Aorta (tissue), 5 donors: ENCODE measurements at regions not wholly inside any gene's neighbourhood (a gene's known extent, or its start where the extent isn't known, plus 50 kb on each side); places are given as distances from the start of the nearest gene placed in this dataset.

Source experiments
- ATAC-seq: fragments of 200-7000 bp; cut with Tn5 transposase; one replicate; pipeline ENCODE4 v1.9.1; 2022; ENCODE audit warnings: moderate library complexity; ENCODE audit not compliant: low FRiP score
- DNase-seq, 2 donors: peaks; one replicate each; pipeline ENCODE4 v3.0.0-alpha.2; 2020
- H3K27ac ChIP-seq, 2 donors: one replicate each; pipeline ENCODE4 v1.5.1; 2013; ENCODE audit warnings: low read length in 2 of 2, mild to moderate bottlenecking in 2 of 2, moderate library complexity in 2 of 2, control low read depth in 1 of 2, inconsistent platforms in 1 of 2, low read depth in 1 of 2
- H3K27me3 ChIP-seq, 2 donors: one replicate each; pipeline ENCODE4 v1.6.1; 2013; ENCODE audit warnings: control low read depth in 1 of 2, low read length in 1 of 2, mild to moderate bottlenecking in 1 of 2, moderate library complexity in 1 of 2; ENCODE audit not compliant: insufficient read depth in 2 of 2, control insufficient read depth in 1 of 2
- H3K36me3 ChIP-seq, 2 donors: one replicate each; pipeline ENCODE4 v1.6.1; 2013; ENCODE audit warnings: control low read depth in 1 of 2, low read length in 1 of 2, mild to moderate bottlenecking in 1 of 2; ENCODE audit not compliant: insufficient read depth in 2 of 2, control insufficient read depth in 1 of 2
- H3K4me1 ChIP-seq, 2 donors: one replicate each; pipeline ENCODE4 v1.6.1; 2013; ENCODE audit warnings: low read length in 2 of 2, control low read depth in 1 of 2, mild to moderate bottlenecking in 1 of 2, moderate library complexity in 1 of 2; ENCODE audit not compliant: insufficient read depth in 2 of 2, control insufficient read depth in 1 of 2
- H3K4me3 ChIP-seq, 2 donors: one replicate each; pipeline ENCODE4 v1.5.1; 2013; ENCODE audit warnings: low read length in 2 of 2, control low read depth in 1 of 2, mild to moderate bottlenecking in 1 of 2
- H3K9me3 ChIP-seq: one replicate; pipeline ENCODE4 v1.6.1; 2013; ENCODE audit warnings: mild to moderate bottlenecking, low read length; ENCODE audit not compliant: control insufficient read depth
- WGBS, 2 donors: extraction: QIAGEN DNeasy Blood & Tissue Kit; methylation state at CpG; one replicate each; pipeline ENCODE4 v1.1.7; 2013; 5-methylcytosine and 5-hydroxymethylcytosine counted together
- intact Hi-C, 2 donors: fragments of 100-400 bp; cut with DNase I; formaldehyde crosslinking; loops; one replicate each; pipeline versions ENCODE4 v1.14.2 to v1.15.0; 2022
- donor health status: healthy with polysubstance abuse.
- donor health status: Bipolar disorder and iron deficiency.
- donor health status: DM: no; HTN: no; CAD: no.
- donor health status: DM: no; HTN: no; CAD: no.
- donor health status: DM: yes; HTN: yes; CAD: no.

- Histone ChIP-seq H3K27ac (no peak overlapping the region), H3K4me1 (no peaks in the 10 kb centered on the region), H3K36me3 (no peaks in the 10 kb centered on the region), H3K4me3 (no peak overlapping the region), H3K9me3 (peaks cover 3% of the 10 kb centered on the region), H3K27me3 (no peaks in the 10 kb centered on the region)
- no peak for DNase-seq
- intact Hi-C loops, result no loop called here
- no peak for ATAC-seq
- 68 to 69% methylated on average over 7 of the region's 7 CpGs for WGBS, 2 donors
Observed at GRCh38 chr15:37586976-37587375, 347.5 kb upstream of the TMCO5A start.

DNA sequence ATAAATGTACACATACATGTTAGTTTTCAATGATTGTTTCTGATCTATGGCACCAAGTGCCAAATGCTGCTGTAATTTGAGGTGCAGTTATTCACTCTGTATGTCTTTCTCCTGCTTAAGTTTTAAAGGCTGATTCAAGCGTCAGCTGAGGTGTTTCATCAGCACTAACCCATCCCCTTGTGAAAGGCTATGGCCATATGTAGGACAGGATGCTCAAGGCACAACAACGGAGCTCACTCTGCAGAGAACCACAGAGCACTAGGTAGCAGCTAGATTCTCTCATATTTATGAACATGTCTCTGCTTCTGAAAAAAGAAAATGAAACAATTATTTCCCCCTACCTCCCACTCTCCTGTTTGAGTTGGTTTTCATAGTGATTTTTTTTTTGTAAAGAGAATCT lies 340.0 kb upstream of the TMCO5A start:
- ATAC-seq (no peak), DNase-seq (no peak)
- Histone ChIP-seq H3K4me3 (no peak overlapping the region), H3K27ac (no peak overlapping the region), H3K4me1 (no peaks in the 10 kb centered on the region), H3K36me3 (no peaks in the 10 kb centered on the region), H3K27me3 (no peaks in the 10 kb centered on the region), H3K9me3 (no peaks in the 10 kb centered on the region)
- WGBS, 2 donors, result 49 to 52% methylated on average over 2 of the region's 2 CpGs
- intact Hi-C loops, result no loop called here

DNA sequence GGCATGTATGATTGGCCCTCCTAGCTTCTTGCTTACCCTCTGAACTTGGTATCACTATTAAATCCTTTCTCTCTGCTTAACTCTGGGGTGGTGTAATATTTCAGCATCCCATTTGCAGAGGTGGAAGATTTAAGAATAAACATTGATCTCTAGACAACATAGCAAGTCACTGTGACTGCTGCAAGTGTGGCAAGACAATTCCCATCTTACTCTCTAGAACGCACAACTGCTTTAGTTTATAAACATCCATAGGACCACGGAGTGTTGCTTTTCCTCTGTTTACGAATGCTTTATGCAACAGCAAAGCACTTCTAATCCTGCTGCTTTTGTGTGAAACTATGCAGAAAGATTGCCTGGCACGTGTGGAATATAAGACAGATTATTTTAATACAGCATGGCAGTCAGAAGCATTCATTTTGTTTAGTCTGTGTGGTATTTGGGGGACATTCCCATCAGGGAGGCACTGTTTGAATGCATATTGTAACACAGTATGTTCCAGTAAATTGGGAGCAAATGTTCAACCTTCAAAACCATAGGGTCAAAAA lies 338.9 kb upstream of the TMCO5A start:
- Histone ChIP-seq H3K27ac (no peak overlapping the region), H3K27me3 (no peaks in the 10 kb centered on the region), H3K9me3 (no peaks in the 10 kb centered on the region), H3K4me3 (no peak overlapping the region), H3K36me3 (no peaks in the 10 kb centered on the region), H3K4me1 (no peaks in the 10 kb centered on the region)
- 49 to 50% methylated on average over 4 of the region's 4 CpGs for WGBS, 2 donors
- DNase-seq (no peak), ATAC-seq (no peak)
- intact Hi-C loops, result no loop called here

DNA sequence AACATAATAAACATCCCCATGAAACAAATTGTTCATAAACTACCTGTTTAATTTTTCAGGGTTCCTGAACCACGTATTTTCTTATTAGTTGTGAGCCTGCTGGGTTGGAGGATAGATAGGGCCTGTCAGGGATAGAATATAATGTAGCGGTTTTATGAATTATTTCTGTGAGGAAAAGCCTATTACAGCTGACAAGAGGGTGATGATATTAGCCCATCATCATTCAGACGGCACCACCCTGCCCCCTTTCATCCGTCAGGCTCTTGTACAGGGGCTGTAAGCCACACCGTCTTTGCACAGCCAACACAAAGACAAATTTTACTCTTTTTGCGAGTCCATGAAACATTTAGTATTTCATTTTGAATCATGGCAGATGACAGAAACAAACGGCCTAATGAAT lies 335.3 kb upstream of the TMCO5A start:
- Histone ChIP-seq H3K9me3 (no peaks in the 10 kb centered on the region), H3K4me3 (no peak overlapping the region), H3K36me3 (no peaks in the 10 kb centered on the region), H3K27me3 (no peaks in the 10 kb centered on the region), H3K27ac (no peak overlapping the region), H3K4me1 (no peaks in the 10 kb centered on the region)
- DNase-seq, result no peak
- ATAC-seq, result no peak
- WGBS, 2 donors, result 56 to 73% methylated on average over 7 of the region's 7 CpGs
- intact Hi-C loops, result no loop called here

DNA sequence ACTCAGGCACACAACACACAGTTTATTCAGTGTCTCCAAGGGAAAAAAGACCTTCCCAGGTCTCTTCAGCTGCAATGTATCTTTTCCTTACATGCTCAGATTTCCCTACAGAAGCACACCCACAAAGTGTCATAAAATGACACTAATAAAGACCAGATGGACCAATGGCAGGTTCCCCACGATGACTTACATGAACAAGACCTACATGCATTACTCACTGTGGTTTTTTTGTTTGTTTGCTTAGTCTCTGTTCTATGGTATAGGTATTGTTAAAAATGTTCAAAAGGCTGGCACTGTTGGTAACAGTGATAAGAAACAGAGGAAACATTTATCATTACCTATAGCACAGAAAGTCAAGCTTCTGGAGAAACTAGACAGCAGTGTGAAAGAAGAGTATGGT lies 318.2 kb upstream of the TMCO5A start:
- DNase-seq (no peak), ATAC-seq (no peak)
- Histone ChIP-seq H3K27ac (no peak overlapping the region), H3K4me3 (no peak overlapping the region), H3K9me3 (no peaks in the 10 kb centered on the region), H3K4me1 (no peaks in the 10 kb centered on the region), H3K36me3 (no peaks in the 10 kb centered on the region), H3K27me3 (no peaks in the 10 kb centered on the region)
- WGBS, 2 donors, result 21 to 39% methylated on average over 1 of the region's 1 CpG
- intact Hi-C loops, result no loop called here

- H3K27me3 ChIP-seq, result no peaks in the 10 kb centered on the region
- DNase-seq, result no peak
- H3K4me3 ChIP-seq, result no peak overlapping the region
- no peaks in the 10 kb centered on the region for H3K36me3 ChIP-seq
- no peak for ATAC-seq
- no peak overlapping the region for H3K27ac ChIP-seq
- no peaks in the 10 kb centered on the region for H3K4me1 ChIP-seq
- intact Hi-C loops, result no loop called here
- H3K9me3 ChIP-seq, result no peaks in the 10 kb centered on the region
Observed at GRCh38 chr15:37618353-37618752, 316.1 kb upstream of the TMCO5A start.

DNA sequence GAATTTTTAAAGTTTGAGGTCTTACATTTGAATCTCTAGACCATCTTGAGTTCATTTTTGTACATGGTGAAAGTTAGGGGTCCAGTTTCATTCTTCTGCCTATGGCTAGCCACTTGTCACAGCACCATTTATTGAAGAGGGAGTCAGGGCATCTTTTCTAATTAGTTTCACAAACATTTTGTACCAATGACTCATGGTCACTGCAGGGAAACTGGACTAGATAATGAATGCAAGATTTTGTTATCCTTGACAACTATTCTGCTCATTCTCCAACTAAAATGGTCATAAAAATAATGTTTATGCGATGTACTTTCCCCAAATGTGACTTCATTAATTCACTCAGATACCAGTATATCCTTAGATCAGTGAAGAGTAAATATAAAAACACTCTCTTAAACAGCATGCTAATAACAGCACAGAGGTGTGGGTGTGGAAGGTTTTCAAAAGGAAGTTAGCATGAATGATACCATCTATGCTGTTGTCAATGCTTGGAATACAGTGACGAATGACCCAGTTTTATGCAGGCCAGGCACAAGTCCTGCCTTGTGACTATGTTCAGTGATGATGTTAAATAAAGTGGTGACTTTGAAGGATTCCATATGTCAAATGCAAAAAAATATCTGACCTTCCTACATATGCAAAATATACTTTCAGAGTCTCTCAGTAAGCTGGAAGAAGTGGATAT lies 314.9 kb upstream of the TMCO5A start:
- ATAC-seq (no peak), DNase-seq (no peak)
- H3K4me1 ChIP-seq, result no peaks in the 10 kb centered on the region
- H3K27ac ChIP-seq, result no peak overlapping the region
- WGBS, 2 donors, result 84 to 98% methylated on average over 2 of the region's 2 CpGs
- H3K4me3 ChIP-seq, result no peak overlapping the region
- H3K36me3 ChIP-seq, result no peaks in the 10 kb centered on the region
- intact Hi-C loops, result no loop called here
- H3K9me3 ChIP-seq, result no peaks in the 10 kb centered on the region
- no peaks in the 10 kb centered on the region for H3K27me3 ChIP-seq

DNA sequence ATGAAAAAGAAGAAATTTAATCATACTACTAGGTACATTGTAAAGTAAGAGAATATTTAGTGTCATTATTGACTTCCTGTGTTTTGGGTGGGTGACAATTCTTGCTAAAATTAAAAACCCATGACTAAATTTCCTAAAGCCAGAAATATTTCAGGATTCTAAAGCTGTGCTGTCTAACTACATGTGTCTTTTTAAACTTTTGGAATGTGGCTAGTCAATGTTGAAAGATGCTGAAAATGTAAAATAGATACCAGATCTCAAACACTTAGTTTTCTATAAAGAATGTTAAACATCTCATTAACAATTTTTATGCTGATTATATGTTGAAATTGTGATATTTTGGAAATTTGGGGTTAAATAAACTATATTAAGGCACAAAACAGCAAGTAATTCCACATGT lies 308.9 kb upstream of the TMCO5A start:
- H3K4me1 ChIP-seq, result no peaks in the 10 kb centered on the region
- no peak for DNase-seq

GRCh38 chr15:37628507-37628906 lies 305.9 kb upstream of the TMCO5A start:
- no peaks in the 10 kb centered on the region for H3K27me3 ChIP-seq
- H3K9me3 ChIP-seq, result no peaks in the 10 kb centered on the region
- H3K4me1 ChIP-seq, result no peaks in the 10 kb centered on the region
- no peak overlapping the region for H3K4me3 ChIP-seq
- DNase-seq, result no peak
- H3K36me3 ChIP-seq, result no peaks in the 10 kb centered on the region
- 20 to 26% methylated on average over 1 of the region's 1 CpG for WGBS, 2 donors
- intact Hi-C loops, result no loop called here
- H3K27ac ChIP-seq, result no peak overlapping the region
- ATAC-seq, result no peak

More for the DNA sequence above, 308.9 kb upstream of the TMCO5A start:
- Histone ChIP-seq H3K36me3 (no peaks in the 10 kb centered on the region), H3K9me3 (no peaks in the 10 kb centered on the region), H3K4me3 (no peak overlapping the region), H3K27me3 (no peaks in the 10 kb centered on the region), H3K27ac (no peak overlapping the region)
- ATAC-seq, result no peak
- intact Hi-C loops, result no loop called here
